Thyroid gland (tissue), 4 donors: ENCODE measurements at regions not wholly inside any gene's neighbourhood (a gene's known extent, or its start where the extent isn't known, plus 50 kb on each side); places are given as distances from the start of the nearest gene placed in this dataset.
A peak's percentile ranks its signal among the peaks of the same experiment; 100 is the strongest.

Experiments
- POLR2A ChIP-seq, 2 donors: fragments of 450-650 bp; IDR thresholded peaks; one replicate each; pipeline ENCODE4 v1.6.1; 2017; ENCODE audit warnings: antibody characterized with exemption in 2 of 2, mild to moderate bottlenecking in 2 of 2, moderate library complexity in 1 of 2
- TF ChIP-seq, protein P1 (sequence below), 6 experiments: fragments of 200-600 bp in 3 of 6; fragments of 450-650 bp in 3 of 6; sonication (generic) in 3 of 6; IDR thresholded peaks; one replicate each; pipeline ENCODE4 v1.5.1; 2016 to 2019; ENCODE audit warnings: antibody characterized with exemption in 6 of 6, mild to moderate bottlenecking in 2 of 6, inconsistent platforms in 1 of 6, moderate library complexity in 1 of 6

- TF ChIP-seq, protein P1, sequence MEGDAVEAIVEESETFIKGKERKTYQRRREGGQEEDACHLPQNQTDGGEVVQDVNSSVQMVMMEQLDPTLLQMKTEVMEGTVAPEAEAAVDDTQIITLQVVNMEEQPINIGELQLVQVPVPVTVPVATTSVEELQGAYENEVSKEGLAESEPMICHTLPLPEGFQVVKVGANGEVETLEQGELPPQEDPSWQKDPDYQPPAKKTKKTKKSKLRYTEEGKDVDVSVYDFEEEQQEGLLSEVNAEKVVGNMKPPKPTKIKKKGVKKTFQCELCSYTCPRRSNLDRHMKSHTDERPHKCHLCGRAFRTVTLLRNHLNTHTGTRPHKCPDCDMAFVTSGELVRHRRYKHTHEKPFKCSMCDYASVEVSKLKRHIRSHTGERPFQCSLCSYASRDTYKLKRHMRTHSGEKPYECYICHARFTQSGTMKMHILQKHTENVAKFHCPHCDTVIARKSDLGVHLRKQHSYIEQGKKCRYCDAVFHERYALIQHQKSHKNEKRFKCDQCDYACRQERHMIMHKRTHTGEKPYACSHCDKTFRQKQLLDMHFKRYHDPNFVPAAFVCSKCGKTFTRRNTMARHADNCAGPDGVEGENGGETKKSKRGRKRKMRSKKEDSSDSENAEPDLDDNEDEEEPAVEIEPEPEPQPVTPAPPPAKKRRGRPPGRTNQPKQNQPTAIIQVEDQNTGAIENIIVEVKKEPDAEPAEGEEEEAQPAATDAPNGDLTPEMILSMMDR (IDR thresholded peaks at IDR 0.05) = peak; percentile 29 to 73 (median 52)
- no peak for TF ChIP-seq POLR2A (IDR thresholded peaks at IDR 0.05)
These were observed 597.9 kb upstream of the ADAMTS5 start for GRCh38 chr21:27564684-27565301.
